Activated CD8-positive, alpha-beta memory T cell treated with anti-CD3 and anti-CD28 coated beads for 36 hours (primary cell): ENCODE measurements at regions not wholly inside any gene's neighbourhood (a gene's known extent, or its start where the extent isn't known, plus 50 kb on each side); places are given as distances from the start of the nearest gene placed in this dataset.

ENCODE experiments used
- CTCF ChIA-PET: fragments of 350-600 bp; sonication (Branson Sonifier 250); formaldehyde crosslinking; loops from one replicate; lab custom pipeline; 2021; ENCODE audit warnings: antibody characterized with exemption; lab: Charles Lee
- POLR2A ChIA-PET: fragments of 350-600 bp; sonication (Branson Sonifier 250); formaldehyde crosslinking; loops from one replicate; lab custom pipeline; 2021; ENCODE audit warnings: antibody characterized with exemption; lab: Charles Lee

- ChIA-PET CTCF (no interaction called here), POLR2A (no interaction called here)
These were observed 53.3 kb upstream of the EYS start for GRCh38 chr6:65760285-65760684.
